B cell (primary cell): ENCODE measurements at regions not wholly inside any gene's neighbourhood (a gene's known extent, or its start where the extent isn't known, plus 50 kb on each side); places are given as distances from the start of the nearest gene placed in this dataset.

ENCODE experiments used
- ATAC-seq: fragments of 200-7000 bp; cut with Tn5 transposase; one replicate; pipeline ENCODE4 v1.10.0; 2021; ENCODE audit warnings: low read depth, mild to moderate bottlenecking, moderate number of reproducible peaks, moderate library complexity
- CTCF ChIA-PET: fragments of 350-600 bp; sonication (Branson Sonifier 250); formaldehyde crosslinking; loops from one replicate; lab custom pipeline; 2021; ENCODE audit warnings: antibody characterized with exemption, inconsistent platforms; lab: Charles Lee
- POLR2A ChIA-PET: fragments of 350-600 bp; sonication (Branson Sonifier 250); formaldehyde crosslinking; loops from one replicate; lab custom pipeline; 2021; ENCODE audit warnings: antibody characterized with exemption; lab: Charles Lee
- DNase-seq: peaks from one replicate; pipeline ENCODE4 v3.0.0; 2013
- H2AFZ ChIP-seq: 2 replicates; pipeline ENCODE4 v1.6.1; 2012; ENCODE audit warnings: mild to moderate bottlenecking, low read depth, low read length; ENCODE audit not compliant: insufficient read depth, poor library complexity, severe bottlenecking
- H3K27ac ChIP-seq, 2 donors: 1 replicate in 1 of 2; 2 replicates in 1 of 2; pipeline ENCODE4 v1.5.1; 2012 to 2013; ENCODE audit warnings: low read length in 2 of 2, mild to moderate bottlenecking in 2 of 2, moderate library complexity in 1 of 2
- H3K27me3 ChIP-seq, 4 experiments: fragments of 200-600 bp in 1 of 4; sonication (generic) in 1 of 4; replicated peaks in 1 of 4; 1 replicate in 2 of 4; 2 replicates in 2 of 4; pipeline versions ENCODE4 v1.6.1 to v1.7.0; 2013 to 2016; ENCODE audit warnings: low read length in 3 of 4, mild to moderate bottlenecking in 2 of 4, mixed read lengths in 1 of 4, moderate library complexity in 1 of 4; ENCODE audit not compliant: insufficient read depth in 4 of 4, control insufficient read depth in 3 of 4; ENCODE audit errors: control extremely low read depth in 1 of 4
- H3K36me3 ChIP-seq, 2 experiments: replicated peaks in 1 of 2; 1 replicate in 1 of 2; 2 replicates in 1 of 2; pipeline versions ENCODE4 v1.6.1 to v1.7.1; 2013; ENCODE audit warnings: low read length in 1 of 2; ENCODE audit not compliant: insufficient read depth in 2 of 2, control insufficient read depth in 1 of 2; ENCODE audit errors: control extremely low read depth in 1 of 2, extremely low read depth in 1 of 2
- H3K4me1 ChIP-seq, 2 donors: fragments of 200-600 bp in 1 of 2; sonication (generic) in 1 of 2; 1 replicate in 1 of 2; 2 replicates in 1 of 2; pipeline versions ENCODE4 v1.5.1 to v1.6.1; 2013 to 2017; ENCODE audit warnings: low read length in 2 of 2; ENCODE audit not compliant: control insufficient read depth in 2 of 2, insufficient read depth in 2 of 2
- H3K4me2 ChIP-seq: replicated peaks from 2 replicates; pipeline ENCODE3; 2012; ENCODE audit warnings: mild to moderate bottlenecking, low read depth, low read length; ENCODE audit not compliant: poor library complexity, severe bottlenecking
- H3K4me3 ChIP-seq, 5 experiments: fragments of 200-600 bp in 1 of 5; sonication (generic) in 1 of 5; 1 replicate in 3 of 5; 2 replicates in 2 of 5; pipeline versions ENCODE4 v1.5.1 to v1.7.0; 2011 to 2016; ENCODE audit warnings: low read length in 4 of 5, mild to moderate bottlenecking in 4 of 5, low read depth in 2 of 5, control low read depth in 1 of 5, moderate library complexity in 1 of 5; ENCODE audit not compliant: insufficient read depth in 1 of 5; ENCODE audit errors: control extremely low read depth in 1 of 5, extremely low read depth in 1 of 5
- H3K79me2 ChIP-seq: fragments of 200-600 bp; sonication (generic); one replicate; pipeline ENCODE4 v1.6.0; 2016; ENCODE audit warnings: low read length; ENCODE audit not compliant: control insufficient read depth, insufficient read depth
- H3K9ac ChIP-seq: fragments of 200-600 bp; sonication (generic); 2 replicates; pipeline ENCODE4 v1.6.1; 2017; ENCODE audit warnings: mild to moderate bottlenecking, low read length, moderate library complexity
- H3K9me3 ChIP-seq, 3 donors: one replicate each; pipeline versions ENCODE4 v1.6.1 to v1.7.1; 2013; ENCODE audit warnings: low read length in 2 of 3; ENCODE audit not compliant: control insufficient read depth in 2 of 3, insufficient read depth in 1 of 3; ENCODE audit errors: control extremely low read depth in 1 of 3
- H4K20me1 ChIP-seq: 2 replicates; pipeline ENCODE4 v1.6.0; 2012; ENCODE audit warnings: mild to moderate bottlenecking, low read length; ENCODE audit not compliant: insufficient read depth, control insufficient read depth, poor library complexity, severe bottlenecking
- H3K27ac Mint-ChIP-seq: one replicate; pipeline ENCODE4 v1.8.0; 2021; ENCODE audit warnings: mixed read lengths
- H3K27me3 Mint-ChIP-seq: one replicate; pipeline ENCODE4 v1.8.0; 2021; ENCODE audit warnings: mixed read lengths
- H3K4me1 Mint-ChIP-seq: one replicate; pipeline ENCODE4 v1.8.0; 2021; ENCODE audit warnings: mixed read lengths
- H3K4me3 Mint-ChIP-seq: one replicate; pipeline ENCODE4 v1.8.0; 2021; ENCODE audit warnings: mixed read lengths
- H3K9me3 Mint-ChIP-seq: one replicate; pipeline ENCODE4 v1.8.0; 2022; ENCODE audit warnings: mixed read lengths; ENCODE audit not compliant: insufficient read depth
- CTCF ChIP-seq: fragments of 200-600 bp; IDR thresholded peaks from one replicate; pipeline ENCODE4 v1.8.0; 2022; ENCODE audit warnings: antibody characterized with exemption, mild to moderate bottlenecking
- EZH2 ChIP-seq: IDR thresholded peaks from 2 replicates; pipeline ENCODE4 v1.6.1; 2012; ENCODE audit warnings: borderline replicate concordance, low read depth, mild to moderate bottlenecking, moderate library complexity, low read length; ENCODE audit not compliant: insufficient read depth, poor library complexity, severe bottlenecking
- WGBS: methylation state at CpG from one replicate; pipeline ENCODE4 v1.1.5; 2013; ENCODE audit warnings: missing lambda C conversion rate; ENCODE audit not compliant: insufficient coverage; 5-methylcytosine and 5-hydroxymethylcytosine counted together
- intact Hi-C: fragments of 100-400 bp; cut with micrococcal nuclease; formaldehyde crosslinking; loops from one replicate; pipeline ENCODE4 v1.10.0; 2022

GRCh38 chr3:1540686-1541085, 447.9 kb downstream of the CNTN6 start:
- Histone ChIP-seq H3K4me3 (no peak overlapping the region), H3K27ac (no peak overlapping the region), H3K27me3 (no peaks in the 10 kb centered on the region), H3K9ac (no peak overlapping the region), H3K4me1 (no peaks in the 10 kb centered on the region), H3K9me3 (peaks cover 0 to 1% (median 0%) of the 10 kb centered on the region in 3 donors), H3K36me3 (no peaks in the 10 kb centered on the region), H4K20me1 (no peaks in the 10 kb centered on the region), H3K79me2 (no peaks in the 10 kb centered on the region), H3K4me2 (no peak overlapping the region), H2AFZ (no peak overlapping the region)
- no peak overlapping the region for H3K4me3 Mint-ChIP-seq
- POLR2A ChIA-PET: no interaction called here
- H3K4me1 Mint-ChIP-seq: no peaks in the 10 kb centered on the region
- H3K27me3 Mint-ChIP-seq: no peaks in the 10 kb centered on the region
- WGBS: no CpG with 5 or more reads among the region's 1 CpG
- H3K27ac Mint-ChIP-seq: no peak overlapping the region
- no peak for DNase-seq
- no peak for ATAC-seq
- TF ChIP-seq EZH2: no peak
- no peak for TF ChIP-seq CTCF
- intact Hi-C loops: no loop called here
- peaks cover 3% of the 10 kb centered on the region for H3K9me3 Mint-ChIP-seq
- CTCF ChIA-PET: no interaction called here

- TF ChIP-seq EZH2: no peak
- Mint-ChIP-seq H3K4me3 (no peak overlapping the region), H3K27ac (no peak overlapping the region), H3K4me1 (no peaks in the 10 kb centered on the region), H3K9me3 (no peaks in the 10 kb centered on the region), H3K27me3 (no peaks in the 10 kb centered on the region)
- CTCF ChIA-PET: no interaction called here
- Histone ChIP-seq H3K27me3 (no peaks in the 10 kb centered on the region), H3K4me3 (no peak overlapping the region), H3K9ac (no peak overlapping the region), H3K36me3 (no peaks in the 10 kb centered on the region), H3K79me2 (no peaks in the 10 kb centered on the region), H3K4me2 (no peak overlapping the region), H2AFZ (no peak overlapping the region), H3K9me3 (peaks cover 0 to 3% (median 1%) of the 10 kb centered on the region in 3 donors), H3K4me1 (no peaks in the 10 kb centered on the region), H3K27ac (no peak overlapping the region), H4K20me1 (no peaks in the 10 kb centered on the region)
- POLR2A ChIA-PET: no interaction called here
- no peak for ATAC-seq
- no peak for DNase-seq
- WGBS: 88% methylated on average over 1 of the region's 2 CpGs
- intact Hi-C loops: no loop called here
Observed at GRCh38 chr3:1551741-1552140, 458.9 kb downstream of the CNTN6 start.
